NCI-H146 treated with DMSO at 0.1 percent for 48 hours (cell line): ENCODE measurements at regions not wholly inside any gene's neighbourhood (a gene's known extent, or its start where the extent isn't known, plus 50 kb on each side); places are given as distances from the start of the nearest gene placed in this dataset.

Experiments used
- DNase-seq: peaks from one replicate; lab custom pipeline; 2025; ENCODE audit not compliant: unreplicated experiment; lab: John Stamatoyannopoulos, UW

DNA sequence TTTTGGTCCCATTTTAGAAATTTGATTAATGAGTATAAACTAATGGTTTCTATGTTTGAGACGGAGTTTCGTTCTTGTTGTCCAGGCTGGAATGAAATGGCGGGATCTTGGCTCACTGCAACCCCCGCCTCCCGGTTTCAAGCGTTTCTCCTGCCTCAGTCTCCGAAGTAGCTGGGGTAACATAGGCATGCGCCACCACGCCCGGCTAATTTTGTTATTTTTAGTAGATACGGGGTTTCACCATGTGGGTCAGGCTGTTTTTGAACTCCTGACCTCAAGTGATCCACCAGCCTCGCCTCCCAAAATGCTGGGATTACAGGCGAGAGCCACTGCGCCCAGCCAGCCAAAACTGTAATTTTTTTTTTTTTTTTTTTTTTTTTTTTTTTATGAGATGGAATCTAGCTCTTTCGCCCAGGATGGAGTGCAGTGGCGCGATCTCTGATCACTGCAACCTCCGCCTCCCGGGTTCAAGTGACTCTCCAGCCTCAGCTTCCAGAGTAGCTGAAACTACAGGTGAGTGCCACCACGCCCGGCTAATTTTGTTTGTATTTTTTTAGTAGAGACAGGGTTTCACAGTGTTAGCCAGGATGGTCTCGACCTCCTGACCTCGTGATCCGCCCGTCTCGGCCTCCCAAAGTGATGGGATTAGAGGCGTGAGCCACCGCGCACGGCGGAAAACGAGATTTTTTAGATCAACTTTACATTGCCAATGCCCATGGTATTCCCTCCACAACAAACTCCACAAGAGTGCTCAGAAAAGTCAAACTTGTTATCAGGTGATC lies 127.8 kb downstream of the HFE start:
- no peak for DNase-seq

DNA sequence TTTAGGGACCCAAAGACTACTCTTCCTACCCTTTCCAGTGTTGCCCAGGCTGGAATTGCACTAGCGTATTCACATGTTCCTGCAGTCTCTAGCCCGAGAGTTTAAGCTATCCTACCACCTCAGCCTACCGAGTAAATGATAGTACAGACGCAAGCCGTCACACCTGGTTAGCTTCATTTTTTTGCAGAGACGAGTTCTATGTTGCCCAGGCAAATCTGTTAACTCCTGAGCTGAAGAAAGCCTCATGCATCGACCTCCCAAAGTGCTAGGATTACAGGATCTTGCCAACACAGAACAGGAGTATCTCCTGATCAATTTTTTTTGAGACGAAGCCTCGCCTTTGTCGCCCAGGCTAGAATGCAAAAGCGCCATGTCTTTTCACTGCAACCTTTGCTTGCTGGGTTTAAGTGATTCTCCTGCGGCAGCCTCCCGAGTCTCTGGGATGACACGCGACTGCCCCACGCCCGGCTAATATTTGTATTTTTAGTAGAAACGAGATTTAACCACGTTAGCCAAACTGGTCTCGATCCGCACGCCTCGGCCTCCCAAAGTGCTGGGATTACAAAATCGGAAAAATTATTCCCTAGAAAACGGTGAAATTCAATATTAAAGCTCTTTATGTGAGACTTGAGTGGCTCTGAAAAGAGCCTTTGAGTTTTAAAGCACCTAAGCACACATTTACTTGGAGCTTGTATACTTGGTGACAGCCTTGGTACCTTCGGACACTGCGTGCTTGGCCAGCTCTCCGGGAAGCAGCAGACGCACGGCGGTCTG lies 128.5 kb downstream of the HFE start:
- DNase-seq: peak; percentile 62

DNA sequence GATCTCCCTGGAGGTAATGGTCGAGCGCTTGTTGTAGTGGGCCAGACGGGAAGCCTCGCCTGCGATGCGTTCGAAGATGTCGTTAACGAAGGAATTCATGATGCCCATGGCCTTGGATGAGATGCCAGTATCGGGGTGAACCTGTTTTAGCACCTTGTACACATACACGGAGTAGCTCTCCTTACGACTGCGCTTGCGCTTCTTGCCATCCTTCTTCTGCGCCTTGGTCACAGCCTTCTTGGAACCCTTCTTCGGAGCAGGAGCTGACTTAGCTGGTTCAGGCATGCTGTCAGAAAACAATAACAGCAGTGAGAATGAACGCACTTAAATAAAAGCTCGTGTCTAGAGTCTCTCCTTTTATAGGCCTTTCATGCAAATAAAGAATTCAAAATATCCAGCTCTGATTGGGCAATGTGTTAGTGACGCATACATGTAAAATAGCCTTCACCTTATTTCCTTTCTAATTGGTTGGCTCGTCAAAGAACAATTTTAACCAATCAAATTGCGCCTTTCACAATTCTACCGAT lies 129.2 kb downstream of the HFE start:
- peak; percentile 99 for DNase-seq

DNA sequence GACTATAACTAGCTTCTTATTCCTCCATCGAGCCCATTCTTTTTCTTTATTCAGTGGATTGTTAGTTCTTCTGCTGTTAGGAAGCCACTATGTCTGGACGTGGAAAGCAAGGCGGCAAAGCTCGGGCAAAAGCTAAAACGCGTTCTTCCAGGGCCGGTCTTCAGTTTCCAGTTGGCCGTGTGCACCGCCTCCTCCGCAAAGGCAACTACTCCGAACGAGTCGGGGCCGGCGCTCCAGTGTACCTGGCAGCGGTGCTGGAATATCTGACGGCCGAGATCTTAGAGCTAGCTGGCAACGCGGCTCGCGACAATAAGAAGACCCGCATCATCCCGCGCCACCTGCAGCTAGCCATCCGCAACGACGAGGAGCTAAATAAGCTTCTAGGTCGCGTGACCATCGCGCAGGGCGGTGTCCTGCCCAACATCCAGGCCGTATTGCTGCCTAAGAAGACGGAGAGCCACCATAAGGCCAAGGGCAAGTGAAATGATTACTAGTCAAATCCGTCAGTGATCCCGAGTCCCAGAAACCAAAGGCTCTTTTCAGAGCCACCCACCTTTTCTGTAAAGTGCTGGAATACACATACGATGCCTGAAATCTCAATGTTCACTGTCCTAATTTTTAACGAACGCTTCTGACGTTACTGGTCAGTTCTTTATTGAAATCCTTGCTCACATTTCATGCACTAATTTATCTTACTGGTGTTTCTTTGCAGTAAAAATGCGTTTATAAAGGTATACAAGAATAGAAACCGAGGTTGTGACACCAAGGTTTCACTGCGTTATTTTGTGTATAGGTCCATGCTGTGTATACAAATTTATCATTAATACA lies 129.9 kb downstream of the HFE start:
- DNase-seq: peak; percentile 92

DNA sequence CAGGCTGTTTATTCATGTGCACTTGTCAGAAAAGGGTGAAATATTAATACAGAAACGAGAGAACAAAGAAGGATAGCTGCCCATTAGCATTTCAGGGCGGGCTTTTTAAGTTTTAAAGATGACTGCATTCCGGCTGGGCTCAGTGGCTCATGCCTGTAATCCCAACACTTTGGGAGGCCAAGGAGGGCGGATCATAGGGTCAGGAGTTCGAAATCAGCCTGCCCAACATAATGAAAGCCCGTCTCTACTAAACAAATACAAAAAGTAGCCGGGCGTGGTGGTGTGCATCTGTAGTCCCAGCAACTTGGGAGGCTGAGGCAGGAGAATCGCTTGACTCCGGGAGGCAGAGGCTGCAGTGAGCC lies 130.5 kb downstream of the HFE start:
- DNase-seq: peak; percentile 63

DNA sequence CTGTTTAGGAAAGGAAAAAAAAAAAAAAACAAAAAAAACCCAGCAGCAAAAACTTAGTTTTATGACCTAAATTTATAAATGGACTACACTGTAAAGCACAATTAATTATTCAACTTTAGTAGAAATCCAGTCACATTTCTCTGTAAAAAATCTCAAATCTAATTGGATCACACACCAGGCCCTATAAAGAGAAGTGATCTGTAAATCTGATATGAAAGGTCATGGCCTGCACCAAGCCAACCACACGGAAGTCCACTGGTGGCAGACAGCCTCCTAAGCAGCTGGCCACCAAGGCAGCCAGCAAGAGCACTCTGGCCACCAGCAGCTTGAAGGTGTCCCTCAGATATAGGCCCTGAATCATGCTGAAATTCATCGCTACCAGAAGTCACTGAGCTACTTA lies 131.6 kb downstream of the HFE start:
- peak; percentile 50 for DNase-seq

DNA sequence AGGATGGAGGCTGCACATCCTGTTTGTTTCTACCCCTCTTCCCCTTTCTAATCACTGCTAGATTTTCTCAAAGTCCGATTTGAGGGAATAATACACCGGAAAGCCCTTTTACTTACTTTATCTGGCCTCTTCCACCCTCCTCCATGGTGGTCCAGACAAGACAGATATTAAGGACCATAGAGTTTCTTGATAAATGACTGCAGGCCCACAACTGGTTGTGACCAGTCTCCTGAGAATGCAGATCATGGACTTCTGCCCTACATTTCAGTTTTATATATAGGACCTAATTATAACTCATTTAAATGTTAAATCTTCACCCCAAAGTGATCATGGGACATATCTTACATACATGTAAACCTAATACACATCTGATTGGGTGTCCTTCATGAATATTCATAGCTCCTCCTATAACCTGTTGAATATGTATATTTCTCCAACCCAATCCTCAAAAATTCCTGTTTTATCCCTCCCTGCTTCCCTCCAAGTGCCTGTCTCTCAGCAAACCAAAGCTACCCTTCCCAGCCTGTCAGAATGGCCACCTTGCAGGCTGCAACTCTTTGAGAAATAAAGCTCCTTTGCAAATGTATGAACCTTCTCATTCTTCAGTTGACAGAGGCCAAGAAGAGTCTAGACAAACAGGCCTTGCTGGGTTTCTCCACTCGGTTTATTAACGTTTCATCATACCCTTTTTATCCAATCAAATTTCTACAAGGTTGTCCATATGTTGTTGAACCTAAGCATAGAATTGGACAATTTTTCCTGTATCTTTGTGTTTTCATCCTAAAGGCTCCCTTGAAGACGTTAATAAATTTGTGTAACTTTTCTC lies 133.1 kb downstream of the HFE start:
- DNase-seq: no peak

DNA sequence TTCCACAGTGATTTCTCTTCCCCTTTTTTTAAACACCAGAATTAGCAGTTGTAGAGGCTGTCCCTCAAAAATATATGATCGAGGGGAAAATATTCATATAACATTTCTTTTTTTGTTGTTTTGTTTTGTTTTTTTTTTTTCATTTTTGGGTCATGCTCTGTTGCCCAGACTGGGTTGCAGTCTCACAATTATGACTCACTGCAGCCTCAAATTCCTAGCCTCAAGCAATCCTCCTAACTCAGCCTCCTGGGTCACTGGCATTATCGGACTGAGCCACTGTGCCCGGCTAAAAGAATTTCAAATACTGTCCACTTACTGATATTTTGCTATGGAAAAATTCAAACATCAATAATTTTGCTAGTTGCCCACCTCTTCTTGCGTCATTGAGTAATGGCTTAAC lies 134.0 kb downstream of the HFE start:
- DNase-seq: no peak

DNA sequence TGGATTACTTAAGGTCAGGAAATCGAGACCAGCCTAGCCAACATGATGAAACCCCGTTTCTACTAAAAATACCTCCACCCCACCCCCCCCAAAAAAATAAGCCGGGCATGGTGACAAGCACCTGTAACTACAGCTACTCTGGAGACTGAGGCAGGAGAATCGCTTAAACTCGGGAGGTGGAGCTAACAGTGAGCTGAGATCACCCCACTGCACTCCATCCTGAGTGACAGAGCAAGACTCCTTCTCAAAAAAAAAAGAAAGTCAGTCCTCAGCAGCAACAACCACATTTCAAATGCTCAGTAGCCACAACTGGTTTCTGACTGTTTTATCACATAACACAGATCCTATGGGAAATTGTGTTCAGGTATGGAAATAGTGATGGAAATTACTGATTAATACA lies 135.3 kb downstream of the HFE start:
- DNase-seq: peak; percentile 22

DNA sequence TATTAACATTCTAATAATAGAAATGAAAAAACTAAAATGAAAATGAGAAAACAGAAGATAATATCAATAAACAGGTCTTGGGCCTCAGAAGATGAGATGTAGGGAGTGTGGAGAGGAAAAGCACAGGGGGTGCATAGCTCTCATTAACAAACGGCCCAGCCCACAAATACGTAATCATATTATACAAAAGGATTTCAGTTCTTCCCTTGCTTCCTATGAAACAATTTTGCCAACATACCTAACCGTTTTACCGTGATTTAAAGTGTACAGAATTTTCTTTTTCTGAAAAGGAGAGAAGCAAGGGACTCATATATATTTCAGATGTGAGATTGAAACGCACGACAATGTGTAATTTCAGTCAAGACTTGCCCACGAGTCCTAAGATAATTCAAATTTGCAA lies 136.0 kb downstream of the HFE start:
- peak; percentile 77 for DNase-seq

DNA sequence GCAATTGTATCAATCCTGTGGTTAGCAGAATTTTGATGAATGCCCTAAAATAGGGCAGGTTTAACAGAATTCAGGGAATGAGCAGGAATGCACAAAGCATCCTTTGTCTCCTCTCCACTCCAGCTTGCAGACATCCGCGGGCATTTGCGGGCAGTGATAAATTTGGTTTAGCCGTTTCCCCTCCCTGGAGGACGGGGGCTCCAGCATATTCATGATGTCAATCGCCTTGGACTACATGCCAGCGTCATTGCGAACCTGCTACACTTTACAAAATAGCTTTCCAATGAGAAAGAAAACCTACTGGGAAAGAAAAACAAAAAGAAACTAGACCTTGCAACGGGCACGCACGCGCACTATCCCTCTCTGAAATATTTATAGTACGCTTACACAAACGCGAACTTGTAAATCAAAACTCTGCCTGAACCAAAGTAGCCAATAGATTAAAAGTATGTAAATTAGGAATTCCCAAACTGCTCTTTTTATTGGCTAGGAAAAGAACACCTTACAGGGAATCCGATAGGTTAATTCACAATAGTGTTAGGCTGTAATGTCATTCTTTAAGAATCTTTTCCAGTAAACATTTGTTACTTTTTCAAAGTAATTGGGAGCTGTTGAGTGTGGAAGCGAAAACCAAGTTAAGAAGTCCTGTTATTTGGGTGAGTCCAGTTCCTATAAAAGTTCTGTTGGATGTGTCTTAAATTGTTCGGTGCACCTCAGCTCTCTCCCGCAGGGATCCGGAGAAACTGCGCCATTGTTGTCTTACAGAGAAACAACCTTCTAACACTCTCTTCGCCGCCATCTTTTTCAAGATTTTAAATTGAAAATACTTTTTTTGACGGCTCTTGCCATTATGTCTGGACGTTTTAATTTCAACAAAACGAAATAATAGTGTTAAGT lies 136.7 kb downstream of the HFE start:
- DNase-seq: peak; percentile 97

DNA sequence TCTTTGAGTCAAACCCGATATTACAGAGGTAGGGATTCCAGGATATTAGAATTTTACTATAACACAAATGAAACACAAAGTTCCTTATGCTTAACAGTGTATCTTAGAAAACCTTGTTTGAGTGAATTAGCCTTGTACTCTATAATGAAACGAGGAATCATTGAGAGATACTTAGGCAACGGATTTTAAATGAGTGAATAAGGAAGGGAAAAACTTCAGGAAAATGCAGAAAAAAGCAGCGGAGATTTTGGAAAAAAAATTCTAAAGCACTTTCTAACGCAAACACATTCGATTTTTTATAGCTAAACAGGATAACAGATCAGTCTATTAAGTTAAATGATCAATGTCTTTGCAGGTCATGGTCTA lies 137.3 kb downstream of the HFE start:
- DNase-seq: no peak

DNA sequence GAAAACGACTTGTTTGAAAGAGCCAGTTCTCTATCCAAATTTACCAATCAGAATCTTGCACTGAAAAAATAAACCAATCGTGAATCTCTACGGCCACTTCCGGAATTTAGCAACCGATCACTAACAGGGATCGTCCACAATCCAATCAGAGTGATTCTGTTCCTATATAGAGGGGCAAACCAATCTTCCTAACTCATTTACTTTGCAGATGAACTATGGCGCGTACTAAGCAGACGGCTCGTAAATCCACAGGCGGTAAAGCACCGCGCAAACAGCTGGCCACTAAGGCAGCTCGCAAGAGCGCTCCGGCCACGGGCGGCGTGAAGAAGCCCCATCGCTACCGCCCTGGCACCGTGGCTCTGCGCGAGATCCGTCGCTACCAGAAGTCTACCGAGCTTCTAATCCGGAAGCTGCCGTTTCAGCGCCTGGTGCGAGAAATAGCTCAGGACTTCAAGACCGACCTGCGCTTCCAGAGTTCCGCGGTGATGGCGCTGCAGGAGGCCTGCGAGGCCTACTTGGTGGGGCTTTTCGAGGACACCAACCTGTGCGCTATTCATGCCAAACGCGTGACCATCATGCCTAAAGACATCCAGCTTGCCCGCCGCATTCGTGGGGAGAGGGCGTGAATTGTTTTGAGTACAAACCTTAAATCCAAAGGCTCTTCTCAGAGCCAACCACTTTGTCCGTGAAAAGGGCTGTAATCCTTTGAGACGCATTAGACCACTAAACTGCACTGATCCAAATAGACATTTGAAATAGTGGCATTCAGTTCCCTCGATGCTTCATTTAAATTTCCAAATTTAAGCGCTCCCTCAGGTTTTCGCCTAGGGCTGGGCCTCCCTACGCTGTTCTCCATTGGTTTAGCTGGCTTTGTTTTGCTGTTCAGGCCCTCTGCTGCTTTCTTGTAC lies 138.0 kb downstream of the HFE start:
- peak; percentile 97 for DNase-seq

DNA sequence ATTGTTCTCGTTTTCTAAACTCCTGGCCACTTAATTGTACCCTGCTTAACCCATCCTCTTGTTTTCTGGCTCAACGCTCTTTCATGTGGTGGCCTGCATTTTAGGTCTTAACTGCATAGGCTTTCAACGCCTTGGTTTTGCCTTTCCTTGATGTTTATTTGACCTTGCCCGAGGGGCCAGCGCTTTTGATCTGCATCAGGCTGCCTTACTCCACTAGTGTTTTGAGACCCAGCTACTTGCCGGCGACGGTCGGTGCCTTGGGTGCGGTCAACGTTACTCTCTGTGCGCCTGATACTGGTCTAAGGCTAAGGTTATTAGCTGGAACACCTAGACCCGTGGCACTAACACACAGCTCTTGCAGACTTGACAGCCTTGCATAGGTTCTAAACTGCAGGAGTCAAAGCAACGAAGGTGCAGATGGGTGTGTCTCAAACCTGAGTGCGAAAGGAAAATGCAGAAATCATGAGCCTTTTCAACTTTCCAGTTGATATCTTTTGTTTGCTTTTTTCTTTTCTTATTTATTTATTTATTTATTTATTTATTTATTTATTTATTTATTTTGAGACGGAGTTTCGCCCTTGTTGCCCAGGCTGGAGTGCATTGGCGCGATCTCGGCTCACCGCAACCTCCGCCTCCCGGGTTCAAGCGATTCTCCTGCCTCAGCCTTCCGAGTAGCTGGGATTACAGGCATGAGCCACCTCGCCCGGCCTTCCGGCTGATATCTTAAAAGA lies 138.8 kb downstream of the HFE start:
- peak; percentile 58 for DNase-seq

DNA sequence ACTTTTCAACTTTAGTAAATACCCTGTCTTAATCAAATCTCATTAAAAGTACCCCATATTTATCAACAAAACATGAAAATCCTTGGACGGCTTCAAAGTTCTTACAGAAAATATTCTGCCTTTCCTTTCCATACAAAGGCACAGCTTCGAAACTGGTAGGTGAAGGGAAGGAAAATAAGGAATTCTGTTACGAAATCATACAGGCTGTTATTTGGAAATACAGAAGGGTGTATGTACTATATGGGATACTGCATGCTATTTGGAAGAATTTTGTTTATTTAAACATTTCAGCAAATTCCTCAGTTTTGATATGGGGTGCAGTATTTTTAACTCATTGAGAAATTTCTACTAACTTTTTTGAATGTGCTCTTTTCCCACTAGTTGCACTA lies 138.4 kb upstream of the BTN3A2 start:
- DNase-seq: no peak

DNA sequence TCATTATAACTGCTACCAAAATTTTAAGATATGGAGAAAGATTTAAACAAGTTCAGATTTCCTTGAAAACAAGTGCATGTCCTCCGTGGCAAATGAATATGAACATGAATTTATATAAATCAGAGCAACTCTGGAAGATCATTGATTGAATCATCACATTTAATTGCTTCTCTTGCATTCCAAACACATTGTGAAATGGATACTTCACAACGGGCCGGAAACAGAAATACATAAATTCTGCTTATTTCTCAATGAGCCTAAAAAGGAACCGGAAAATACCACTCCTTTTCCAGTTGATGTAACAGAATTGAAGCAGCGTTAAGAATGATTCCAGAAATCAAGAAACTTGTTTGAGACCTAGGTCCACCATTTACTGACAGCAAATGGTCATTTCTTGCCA lies 134.6 kb upstream of the BTN3A2 start:
- DNase-seq: no peak

DNA sequence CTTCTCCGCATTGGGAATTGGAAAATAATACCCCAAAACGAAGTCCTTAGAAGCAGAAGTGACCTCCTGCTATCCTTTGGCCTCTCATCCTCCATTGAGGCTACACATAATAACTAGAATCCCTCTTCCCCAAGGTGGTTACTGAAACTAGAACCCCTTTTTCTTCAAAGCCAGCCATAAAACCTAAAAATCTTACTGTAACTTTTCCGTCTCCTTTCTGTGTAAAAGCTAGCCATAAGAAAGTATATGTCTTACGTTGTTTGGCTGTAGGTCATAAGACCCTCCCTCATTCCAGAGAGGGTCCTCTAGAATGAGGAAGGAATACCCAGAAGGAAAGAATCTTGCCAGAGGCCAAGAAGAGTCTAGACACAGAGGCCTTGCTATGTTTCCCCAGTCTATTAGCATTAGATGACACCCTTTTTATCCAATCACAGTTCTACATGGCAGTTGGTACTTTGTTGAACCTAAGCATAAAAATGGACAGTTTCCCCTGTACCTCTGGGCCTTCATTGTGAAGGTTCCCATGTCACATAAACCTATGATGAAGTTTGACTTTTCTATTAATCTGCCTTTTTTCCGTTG lies 133.9 kb upstream of the BTN3A2 start:
- no peak for DNase-seq
